WTC11 (cell line): ENCODE measurements at regions not wholly inside any gene's neighbourhood (a gene's known extent, or its start where the extent isn't known, plus 50 kb on each side); places are given as distances from the start of the nearest gene placed in this dataset.

ENCODE experiments used
- ATAC-seq: fragments of 200-7000 bp; cut with Tn5 transposase; 2 replicates; pipeline ENCODE4 v1.10.0; 2021; ENCODE audit warnings: mild to moderate bottlenecking, moderate library complexity
- CTCF ChIA-PET: fragments of 300-600 bp; sonication (Branson Sonifier 250); formaldehyde crosslinking; loops from one replicate; lab custom pipeline; 2021; ENCODE audit warnings: antibody characterized with exemption; lab: Charles Lee
- POLR2A ChIA-PET: fragments of 350-600 bp; sonication (Branson Sonifier 250); formaldehyde crosslinking; loops from one replicate; lab custom pipeline; 2021; ENCODE audit warnings: antibody characterized with exemption; lab: Charles Lee
- DNase-seq: peaks from one replicate; pipeline ENCODE4 v3.0.0; 2021; ENCODE audit warnings: low spot score
- H3K27ac Mint-ChIP-seq: 2 replicates; pipeline ENCODE4 v1.8.0; 2021; ENCODE audit warnings: mixed read lengths
- H3K27me3 Mint-ChIP-seq: 2 replicates; pipeline ENCODE4 v1.8.0; 2021; ENCODE audit warnings: low read depth, mild to moderate bottlenecking, moderate library complexity, mixed read lengths
- H3K36me3 Mint-ChIP-seq: 2 replicates; pipeline ENCODE4 v1.8.0; 2021; ENCODE audit warnings: mixed read lengths
- H3K4me1 Mint-ChIP-seq: 2 replicates; pipeline ENCODE4 v1.8.0; 2022; ENCODE audit warnings: mixed read lengths
- H3K4me3 Mint-ChIP-seq: 2 replicates; pipeline ENCODE4 v1.8.0; 2021; ENCODE audit warnings: mild to moderate bottlenecking, moderate library complexity, mixed read lengths
- H3K9me3 Mint-ChIP-seq: 2 replicates; pipeline ENCODE4 v1.8.0; 2021; ENCODE audit warnings: mixed read lengths
- CBFB ChIP-seq: sonication (generic); formaldehyde crosslinking; IDR thresholded peaks from 2 replicates; pipeline ENCODE4 v1.8.1; 2022; ENCODE audit warnings: mild to moderate bottlenecking, low read depth, missing genetic modification reagents
- ESRRA ChIP-seq: sonication (generic); formaldehyde crosslinking; IDR thresholded peaks from 2 replicates; pipeline ENCODE4 v1.8.1; 2022; ENCODE audit warnings: mild to moderate bottlenecking, missing genetic modification reagents, borderline replicate concordance
- FOXJ3 ChIP-seq: sonication (generic); formaldehyde crosslinking; IDR thresholded peaks from 2 replicates; pipeline ENCODE4 v1.9.0; 2021; ENCODE audit warnings: missing genetic modification reagents, mild to moderate bottlenecking, borderline replicate concordance
- MXD4 ChIP-seq: fragments of 250-450 bp; sonication (Bioruptor Pico); IDR thresholded peaks from 2 replicates; pipeline ENCODE4 v1.8.0; 2021; ENCODE audit warnings: mild to moderate bottlenecking, moderate library complexity, borderline replicate concordance
- MYBL2 ChIP-seq: sonication (generic); formaldehyde crosslinking; IDR thresholded peaks from 2 replicates; pipeline ENCODE4 v1.8.1; 2023; ENCODE audit warnings: mild to moderate bottlenecking, moderate library complexity, missing genetic modification reagents
- NFATC4 ChIP-seq: fragments of 250-450 bp; sonication (Bioruptor Pico); IDR thresholded peaks from 2 replicates; pipeline ENCODE4 v1.9.0; 2021; ENCODE audit warnings: mild to moderate bottlenecking
- NFE2L1 ChIP-seq: sonication (generic); formaldehyde crosslinking; IDR thresholded peaks from 2 replicates; pipeline ENCODE4 v1.8.1; 2023; ENCODE audit warnings: missing genetic modification reagents
- OVOL2 ChIP-seq: fragments of 250-450 bp; sonication (Bioruptor Pico); IDR thresholded peaks from 2 replicates; pipeline ENCODE4 v1.9.0; 2021; ENCODE audit warnings: mild to moderate bottlenecking, borderline replicate concordance
- RORB ChIP-seq: fragments of 250-450 bp; sonication (Bioruptor Pico); IDR thresholded peaks from 2 replicates; pipeline ENCODE4 v1.9.0; 2021; ENCODE audit warnings: mild to moderate bottlenecking
- SMAD3 ChIP-seq: sonication (generic); formaldehyde crosslinking; IDR thresholded peaks from 2 replicates; pipeline ENCODE4 v1.8.0; 2022; ENCODE audit warnings: missing genetic modification reagents, mild to moderate bottlenecking, borderline replicate concordance
- SOX15 ChIP-seq: fragments of 250-450 bp; sonication (Bioruptor Pico); IDR thresholded peaks from 2 replicates; pipeline ENCODE4 v1.9.0; 2021; ENCODE audit warnings: mild to moderate bottlenecking
- ZNF396 ChIP-seq: fragments of 250-450 bp; sonication (Bioruptor Pico); IDR thresholded peaks from 2 replicates; pipeline ENCODE4 v1.8.0; 2021; ENCODE audit warnings: mild to moderate bottlenecking, moderate library complexity, borderline replicate concordance
- TF ChIP-seq, protein P1 (sequence below): sonication (generic); formaldehyde crosslinking; IDR thresholded peaks from 2 replicates; pipeline ENCODE4 v1.8.0; 2022; ENCODE audit warnings: mild to moderate bottlenecking, missing genetic modification reagents
- TF ChIP-seq, protein P2 (sequence below): fragments of 250-450 bp; sonication (Bioruptor Pico); IDR thresholded peaks from 2 replicates; pipeline ENCODE4 v2.1.2; 2022; ENCODE audit warnings: mild to moderate bottlenecking, moderate library complexity
- TF ChIP-seq, protein P3 (sequence below): sonication (generic); formaldehyde crosslinking; IDR thresholded peaks from 2 replicates; pipeline ENCODE4 v1.8.1; 2022; ENCODE audit warnings: low read depth, mild to moderate bottlenecking, moderate library complexity, missing genetic modification reagents, borderline replicate concordance
- TF ChIP-seq, protein P4 (sequence below): sonication (generic); formaldehyde crosslinking; IDR thresholded peaks from 2 replicates; pipeline ENCODE4 v1.8.1; 2022; ENCODE audit warnings: low read depth, missing genetic modification reagents, borderline replicate concordance
- TF ChIP-seq, protein P5 (sequence below): sonication (generic); formaldehyde crosslinking; conservative IDR thresholded peaks from 2 replicates; pipeline ENCODE4 v1.8.1; 2023; ENCODE audit warnings: mild to moderate bottlenecking, low read depth, missing genetic modification reagents, moderate library complexity
- TF ChIP-seq, protein P6 (sequence below): sonication (generic); formaldehyde crosslinking; IDR thresholded peaks from 2 replicates; pipeline ENCODE4 v1.8.0; 2022; ENCODE audit warnings: mild to moderate bottlenecking, missing genetic modification reagents

DNA sequence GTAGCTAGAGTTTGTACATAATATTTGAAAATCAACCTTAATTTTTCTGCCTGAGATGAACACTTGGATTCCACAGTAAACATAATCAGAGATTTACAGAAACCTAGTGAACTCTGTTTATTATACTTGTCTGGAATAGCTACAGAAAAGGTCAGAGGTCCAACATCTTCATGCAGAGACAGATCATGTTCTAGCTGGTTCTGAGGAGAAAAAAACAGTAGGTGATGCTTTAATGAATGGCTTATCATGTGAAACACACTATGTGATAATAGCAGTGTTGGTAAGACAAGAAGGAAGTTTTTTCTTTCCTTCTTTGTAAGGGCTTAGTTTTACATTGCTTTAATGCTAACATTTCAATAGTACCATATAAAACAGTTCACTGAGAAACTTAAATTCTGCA, 846.4 kb upstream of the ZEB2 start:
- no peaks in the 10 kb centered on the region for H3K4me1 Mint-ChIP-seq
- DNase-seq: no peak
- H3K36me3 Mint-ChIP-seq: no peaks in the 10 kb centered on the region
- no peak overlapping the region for H3K27ac Mint-ChIP-seq
- POLR2A ChIA-PET: no interaction called here
- no peaks in the 10 kb centered on the region for H3K27me3 Mint-ChIP-seq
- no peak overlapping the region for H3K4me3 Mint-ChIP-seq
- CTCF ChIA-PET: no interaction called here
- ATAC-seq: no peak
- H3K9me3 Mint-ChIP-seq: peaks cover 8% of the 10 kb centered on the region
- TF ChIP-seq, protein P1, sequence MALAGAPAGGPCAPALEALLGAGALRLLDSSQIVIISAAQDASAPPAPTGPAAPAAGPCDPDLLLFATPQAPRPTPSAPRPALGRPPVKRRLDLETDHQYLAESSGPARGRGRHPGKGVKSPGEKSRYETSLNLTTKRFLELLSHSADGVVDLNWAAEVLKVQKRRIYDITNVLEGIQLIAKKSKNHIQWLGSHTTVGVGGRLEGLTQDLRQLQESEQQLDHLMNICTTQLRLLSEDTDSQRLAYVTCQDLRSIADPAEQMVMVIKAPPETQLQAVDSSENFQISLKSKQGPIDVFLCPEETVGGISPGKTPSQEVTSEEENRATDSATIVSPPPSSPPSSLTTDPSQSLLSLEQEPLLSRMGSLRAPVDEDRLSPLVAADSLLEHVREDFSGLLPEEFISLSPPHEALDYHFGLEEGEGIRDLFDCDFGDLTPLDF (CRISPR knock-in tag): no peak
- TF ChIP-seq NFATC4 (CRISPR knock-in tag) (no peak), ZNF396 (CRISPR knock-in tag) (no peak), ESRRA (CRISPR knock-in tag) (no peak), SOX15 (CRISPR knock-in tag) (no peak), CBFB (CRISPR knock-in tag) (no peak), OVOL2 (CRISPR knock-in tag) (no peak), NFE2L1 (CRISPR knock-in tag) (no peak), MYBL2 (no peak), MXD4 (CRISPR knock-in tag) (no peak), SMAD3 (CRISPR knock-in tag) (no peak)
- TF ChIP-seq, protein P2, sequence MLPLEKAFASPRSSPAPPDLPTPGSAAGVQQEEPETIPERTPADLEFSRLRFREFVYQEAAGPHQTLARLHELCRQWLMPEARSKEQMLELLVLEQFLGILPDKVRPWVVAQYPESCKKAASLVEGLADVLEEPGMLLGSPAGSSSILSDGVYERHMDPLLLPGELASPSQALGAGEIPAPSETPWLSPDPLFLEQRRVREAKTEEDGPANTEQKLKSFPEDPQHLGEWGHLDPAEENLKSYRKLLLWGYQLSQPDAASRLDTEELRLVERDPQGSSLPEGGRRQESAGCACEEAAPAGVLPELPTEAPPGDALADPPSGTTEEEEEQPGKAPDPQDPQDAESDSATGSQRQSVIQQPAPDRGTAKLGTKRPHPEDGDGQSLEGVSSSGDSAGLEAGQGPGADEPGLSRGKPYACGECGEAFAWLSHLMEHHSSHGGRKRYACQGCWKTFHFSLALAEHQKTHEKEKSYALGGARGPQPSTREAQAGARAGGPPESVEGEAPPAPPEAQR (CRISPR knock-in tag): no peak
- TF ChIP-seq, protein P3, sequence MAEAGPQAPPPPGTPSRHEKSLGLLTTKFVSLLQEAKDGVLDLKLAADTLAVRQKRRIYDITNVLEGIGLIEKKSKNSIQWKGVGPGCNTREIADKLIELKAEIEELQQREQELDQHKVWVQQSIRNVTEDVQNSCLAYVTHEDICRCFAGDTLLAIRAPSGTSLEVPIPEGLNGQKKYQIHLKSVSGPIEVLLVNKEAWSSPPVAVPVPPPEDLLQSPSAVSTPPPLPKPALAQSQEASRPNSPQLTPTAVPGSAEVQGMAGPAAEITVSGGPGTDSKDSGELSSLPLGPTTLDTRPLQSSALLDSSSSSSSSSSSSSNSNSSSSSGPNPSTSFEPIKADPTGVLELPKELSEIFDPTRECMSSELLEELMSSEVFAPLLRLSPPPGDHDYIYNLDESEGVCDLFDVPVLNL (CRISPR knock-in tag): no peak
- TF ChIP-seq, protein P4, sequence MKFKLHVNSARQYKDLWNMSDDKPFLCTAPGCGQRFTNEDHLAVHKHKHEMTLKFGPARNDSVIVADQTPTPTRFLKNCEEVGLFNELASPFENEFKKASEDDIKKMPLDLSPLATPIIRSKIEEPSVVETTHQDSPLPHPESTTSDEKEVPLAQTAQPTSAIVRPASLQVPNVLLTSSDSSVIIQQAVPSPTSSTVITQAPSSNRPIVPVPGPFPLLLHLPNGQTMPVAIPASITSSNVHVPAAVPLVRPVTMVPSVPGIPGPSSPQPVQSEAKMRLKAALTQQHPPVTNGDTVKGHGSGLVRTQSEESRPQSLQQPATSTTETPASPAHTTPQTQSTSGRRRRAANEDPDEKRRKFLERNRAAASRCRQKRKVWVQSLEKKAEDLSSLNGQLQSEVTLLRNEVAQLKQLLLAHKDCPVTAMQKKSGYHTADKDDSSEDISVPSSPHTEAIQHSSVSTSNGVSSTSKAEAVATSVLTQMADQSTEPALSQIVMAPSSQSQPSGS (CRISPR knock-in tag): no peak

DNA sequence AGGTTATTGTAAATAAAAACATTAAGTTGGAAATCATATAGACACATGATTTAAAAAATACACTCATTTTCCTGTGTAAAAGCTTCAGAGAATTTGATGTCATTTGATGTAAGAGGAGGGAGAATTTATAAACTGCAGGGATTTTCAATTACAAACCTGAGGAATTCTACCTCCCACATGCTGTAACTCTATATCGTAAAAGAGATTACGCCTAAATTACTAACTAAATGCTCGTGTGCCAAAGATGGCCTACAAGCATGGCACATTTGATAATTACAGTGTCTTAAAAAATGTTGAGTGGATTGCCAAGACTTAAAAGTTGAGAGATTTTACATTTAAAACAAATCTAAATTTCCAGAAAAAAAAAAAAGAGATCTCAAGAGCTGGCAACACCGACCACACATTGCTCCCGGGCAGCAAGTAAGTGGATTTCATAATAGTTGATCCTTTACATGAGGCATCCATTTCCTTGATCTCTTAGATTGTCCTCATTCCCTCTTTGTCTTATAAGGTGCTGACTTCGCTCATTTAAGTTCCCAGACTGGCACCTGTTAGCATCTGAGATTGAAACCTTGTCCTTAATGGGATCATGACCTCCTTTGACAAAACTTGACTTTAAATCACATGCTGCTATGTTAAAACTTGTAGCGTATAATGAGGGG, 840.3 kb upstream of the ZEB2 start:
- no peaks in the 10 kb centered on the region for H3K9me3 Mint-ChIP-seq
- H3K27ac Mint-ChIP-seq: no peak overlapping the region
- DNase-seq: no peak
- CTCF ChIA-PET: no interaction called here
- POLR2A ChIA-PET: no interaction called here
- ATAC-seq: no peak
- H3K36me3 Mint-ChIP-seq: no peaks in the 10 kb centered on the region
- H3K4me1 Mint-ChIP-seq: no peaks in the 10 kb centered on the region
- no peaks in the 10 kb centered on the region for H3K27me3 Mint-ChIP-seq
- TF ChIP-seq, protein P5, sequence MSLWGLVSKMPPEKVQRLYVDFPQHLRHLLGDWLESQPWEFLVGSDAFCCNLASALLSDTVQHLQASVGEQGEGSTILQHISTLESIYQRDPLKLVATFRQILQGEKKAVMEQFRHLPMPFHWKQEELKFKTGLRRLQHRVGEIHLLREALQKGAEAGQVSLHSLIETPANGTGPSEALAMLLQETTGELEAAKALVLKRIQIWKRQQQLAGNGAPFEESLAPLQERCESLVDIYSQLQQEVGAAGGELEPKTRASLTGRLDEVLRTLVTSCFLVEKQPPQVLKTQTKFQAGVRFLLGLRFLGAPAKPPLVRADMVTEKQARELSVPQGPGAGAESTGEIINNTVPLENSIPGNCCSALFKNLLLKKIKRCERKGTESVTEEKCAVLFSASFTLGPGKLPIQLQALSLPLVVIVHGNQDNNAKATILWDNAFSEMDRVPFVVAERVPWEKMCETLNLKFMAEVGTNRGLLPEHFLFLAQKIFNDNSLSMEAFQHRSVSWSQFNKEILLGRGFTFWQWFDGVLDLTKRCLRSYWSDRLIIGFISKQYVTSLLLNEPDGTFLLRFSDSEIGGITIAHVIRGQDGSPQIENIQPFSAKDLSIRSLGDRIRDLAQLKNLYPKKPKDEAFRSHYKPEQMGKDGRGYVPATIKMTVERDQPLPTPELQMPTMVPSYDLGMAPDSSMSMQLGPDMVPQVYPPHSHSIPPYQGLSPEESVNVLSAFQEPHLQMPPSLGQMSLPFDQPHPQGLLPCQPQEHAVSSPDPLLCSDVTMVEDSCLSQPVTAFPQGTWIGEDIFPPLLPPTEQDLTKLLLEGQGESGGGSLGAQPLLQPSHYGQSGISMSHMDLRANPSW (CRISPR knock-in tag): no peak
- TF ChIP-seq ESRRA (CRISPR knock-in tag): no peak
- TF ChIP-seq FOXJ3 (CRISPR knock-in tag): no peak
- no peak for TF ChIP-seq ZNF396 (CRISPR knock-in tag)
- TF ChIP-seq, protein P6, sequence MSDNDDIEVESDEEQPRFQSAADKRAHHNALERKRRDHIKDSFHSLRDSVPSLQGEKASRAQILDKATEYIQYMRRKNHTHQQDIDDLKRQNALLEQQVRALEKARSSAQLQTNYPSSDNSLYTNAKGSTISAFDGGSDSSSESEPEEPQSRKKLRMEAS (CRISPR knock-in tag): no peak
- TF ChIP-seq RORB (CRISPR knock-in tag): no peak
- no peak overlapping the region for H3K4me3 Mint-ChIP-seq
